NOMO-1 treated with dmso at 0.1 percent for 144 hours (cell line): ENCODE measurements at regions not wholly inside any gene's neighbourhood (a gene's known extent, or its start where the extent isn't known, plus 50 kb on each side); places are given as distances from the start of the nearest gene placed in this dataset.
"Not testable (repeated sequence)": the region's sequence is repeated elsewhere in the genome, so short reads cannot be mapped to it uniquely, and the experiment has no call there.

Experiments
- DNase-seq: peaks from one replicate; lab custom pipeline; 2025; ENCODE audit not compliant: unreplicated experiment; lab: John Stamatoyannopoulos, UW

DNA sequence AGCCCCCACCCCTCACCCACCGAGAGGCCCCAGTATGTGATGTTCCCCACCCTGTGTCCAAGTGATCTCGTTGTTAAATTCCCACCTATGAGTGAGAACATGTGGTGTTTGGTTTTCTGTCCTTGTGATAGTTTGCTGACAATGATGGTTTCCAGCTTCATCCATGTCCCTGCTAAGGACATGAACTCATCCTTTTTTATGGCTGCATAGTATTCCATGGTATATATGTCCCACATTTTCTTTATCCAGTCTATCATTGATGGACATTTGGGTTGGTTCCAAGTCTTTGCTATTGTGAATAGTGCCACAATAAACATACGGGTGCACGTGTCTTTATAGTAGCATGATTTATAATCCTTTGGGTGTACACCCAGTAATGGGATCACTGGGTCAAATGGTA is 79.2 kb downstream of the PXDC1 start:
- DNase-seq: not testable (repeated sequence)

- no peak for DNase-seq
Observed at GRCh38 chr6:3671382-3671781, 80.1 kb downstream of the PXDC1 start.

GRCh38 chr6:3670356-3670755 is 81.2 kb downstream of the PXDC1 start:
- no peak for DNase-seq

- DNase-seq: no peak
Observed at GRCh38 chr6:3669916-3670315, 81.6 kb downstream of the PXDC1 start.

GRCh38 chr6:3665608-3666007 is 85.9 kb downstream of the PXDC1 start:
- no peak for DNase-seq

GRCh38 chr6:3664625-3665041 is 86.9 kb downstream of the PXDC1 start:
- no peak for DNase-seq

- DNase-seq: no peak
Observed at GRCh38 chr6:3663811-3664210, 87.7 kb downstream of the PXDC1 start.

DNA sequence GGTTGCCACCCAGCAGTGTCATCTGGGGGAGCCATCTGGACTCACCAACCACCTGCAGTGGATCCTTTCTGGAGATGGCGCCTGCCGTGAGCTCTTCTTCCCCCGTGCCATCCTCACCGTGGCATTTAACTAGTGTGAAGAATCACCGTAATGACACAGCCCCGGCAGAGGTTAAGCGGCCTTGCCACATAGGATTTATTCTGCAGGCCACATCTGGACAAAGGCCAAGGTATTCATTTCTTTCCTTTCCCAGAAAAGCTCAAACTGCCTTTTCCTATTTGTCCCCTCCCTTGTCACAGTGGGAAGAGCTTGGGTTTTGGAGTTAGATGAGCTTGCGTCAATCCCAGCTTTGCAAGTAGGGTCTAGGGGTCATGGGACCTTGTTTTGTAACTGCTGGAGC is 88.4 kb downstream of the PXDC1 start:
- DNase-seq: no peak

- DNase-seq: no peak
Observed at GRCh38 chr6:3661390-3661789, 90.1 kb downstream of the PXDC1 start.

DNA sequence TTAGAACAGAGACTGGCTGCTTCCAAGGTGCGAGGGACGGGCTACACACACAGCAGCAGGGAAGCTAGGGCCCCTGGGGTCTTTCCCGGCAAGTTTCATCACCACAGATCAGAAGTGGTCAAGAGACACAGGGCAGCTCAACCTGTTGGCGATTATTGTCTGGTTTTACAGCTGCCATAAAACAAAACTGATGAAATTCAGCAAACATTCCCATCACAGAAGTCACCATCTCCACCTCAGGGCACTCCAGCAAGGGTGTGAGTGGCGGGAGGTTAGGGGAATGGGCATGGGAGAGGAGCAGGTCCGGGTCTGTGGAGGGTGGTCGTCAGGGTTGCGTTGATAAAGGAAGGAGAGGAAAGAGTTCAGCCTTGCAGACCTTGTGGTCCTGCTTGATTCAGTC is 91.0 kb downstream of the PXDC1 start:
- DNase-seq: no peak

DNA sequence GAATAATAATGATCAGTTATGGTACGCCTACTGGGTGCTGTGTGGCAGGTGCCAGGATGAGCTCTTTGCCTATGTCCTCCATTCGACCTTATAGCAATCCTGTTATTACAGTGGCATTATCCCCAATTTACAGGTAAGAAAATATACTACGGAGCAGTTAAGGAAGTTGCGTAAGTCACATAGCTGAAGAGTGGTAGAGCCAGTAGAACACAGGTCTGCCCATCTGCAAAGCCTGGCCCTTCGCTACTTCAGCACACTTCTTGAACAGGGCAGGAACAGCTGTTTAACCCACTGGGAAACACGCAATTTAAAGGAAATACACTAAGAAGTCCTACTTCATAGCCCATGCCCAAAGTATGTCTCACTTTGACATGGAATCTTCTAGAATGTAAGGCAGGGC is 91.8 kb downstream of the PXDC1 start:
- DNase-seq: no peak

- no peak for DNase-seq
Observed at GRCh38 chr6:3656076-3656475, 95.4 kb downstream of the PXDC1 start.

DNA sequence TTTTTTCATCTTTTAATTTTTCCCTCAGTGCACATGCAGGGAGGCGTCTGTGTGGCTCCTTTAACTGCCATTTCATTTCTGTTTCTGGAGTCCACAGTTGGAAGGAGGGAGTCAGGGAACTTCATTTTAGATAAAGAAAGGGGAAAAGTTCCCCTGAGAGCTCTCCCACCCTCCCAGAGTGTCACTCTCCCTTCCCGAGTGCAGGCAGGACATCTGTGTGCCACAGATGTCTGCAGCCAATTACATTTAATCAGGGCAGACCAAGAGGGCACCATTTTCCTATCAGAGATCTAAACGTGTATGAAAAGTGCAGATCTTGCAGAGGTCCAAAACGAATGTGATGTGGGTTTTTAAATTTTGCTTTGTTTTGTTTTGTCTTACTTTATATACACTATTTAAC is 96.6 kb downstream of the PXDC1 start:
- no peak for DNase-seq

DNA sequence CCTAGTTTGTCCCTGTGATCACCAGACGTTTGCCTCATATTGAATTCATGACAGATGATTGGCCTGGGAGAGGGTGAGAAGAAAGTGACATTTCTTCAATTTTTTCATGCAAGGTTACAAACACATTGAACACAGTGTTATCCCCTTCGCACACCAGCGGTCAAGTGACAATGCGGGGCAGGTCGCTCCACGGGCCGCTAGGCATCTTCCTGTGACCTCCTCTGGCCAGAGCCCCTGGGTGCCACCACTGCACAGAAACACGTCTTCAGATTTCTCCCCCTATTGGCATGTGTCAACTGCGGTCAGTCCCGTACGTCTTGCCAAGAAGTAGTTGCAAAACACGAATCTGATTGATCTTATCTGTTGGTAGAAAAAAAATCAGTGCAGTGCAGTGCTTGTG is 97.1 kb downstream of the PXDC1 start:
- DNase-seq: no peak

DNA sequence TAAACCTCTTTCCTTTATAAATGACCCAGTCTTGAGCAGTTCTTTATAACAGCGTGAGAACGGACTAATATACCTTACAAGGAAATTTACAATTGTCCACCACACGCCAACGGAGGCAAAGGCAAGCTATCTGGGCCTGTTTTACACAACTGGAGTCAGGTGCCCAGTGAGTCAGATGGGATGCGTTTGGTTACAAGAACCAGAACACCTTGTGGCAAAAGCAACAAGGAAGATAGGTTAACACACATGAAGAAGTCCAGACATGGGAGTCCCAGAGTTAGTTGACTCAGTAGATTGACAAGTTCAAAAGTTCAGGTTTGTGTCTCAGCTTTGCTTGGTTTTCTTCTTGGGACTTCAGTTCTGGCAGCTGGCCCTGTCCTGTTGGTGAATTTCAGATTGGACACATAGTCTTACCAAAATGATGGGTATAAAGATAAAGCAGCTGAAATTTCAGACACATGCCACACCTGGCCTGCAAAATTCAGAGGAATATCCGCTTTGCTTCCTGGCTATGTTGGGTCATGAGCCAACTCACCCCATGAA is 97.9 kb downstream of the PXDC1 start:
- DNase-seq: no peak

GRCh38 chr6:3651698-3652229 is 99.7 kb downstream of the PXDC1 start:
- DNase-seq: no peak

DNA sequence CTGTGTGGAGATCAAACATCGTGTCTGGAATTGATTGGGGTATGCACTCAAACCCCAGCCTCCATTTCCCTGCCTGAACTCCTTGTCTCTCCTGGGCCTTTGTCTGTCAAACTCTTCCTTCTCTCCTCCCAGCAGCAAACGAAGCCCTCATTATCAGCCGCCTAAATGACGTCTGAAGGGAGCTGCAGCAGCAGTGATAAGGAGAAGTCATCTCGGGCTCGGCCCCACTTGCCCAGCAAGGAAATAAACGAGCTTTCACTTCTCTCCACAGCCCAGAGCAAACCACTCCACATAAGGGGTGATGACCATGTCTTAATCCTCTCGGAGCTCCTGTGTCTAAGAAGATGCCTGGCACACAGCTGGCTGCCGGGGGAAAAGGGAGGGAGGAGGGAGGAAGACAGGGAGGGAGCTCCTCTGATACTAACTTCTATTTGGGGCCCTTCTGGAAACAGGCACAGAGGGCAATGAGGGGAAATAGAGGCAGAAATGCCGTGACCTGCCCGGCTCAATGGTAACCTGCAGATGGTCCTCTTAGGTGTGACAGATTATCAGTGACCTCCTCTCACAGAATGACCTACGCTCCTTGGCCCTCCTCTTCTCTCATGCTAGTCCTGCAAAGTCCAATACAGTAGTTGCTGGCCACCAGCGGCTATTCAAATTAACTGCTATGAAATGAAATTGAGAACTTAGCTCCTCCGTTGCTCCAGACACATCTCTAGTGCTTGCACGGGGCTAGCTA is 100.4 kb downstream of the PXDC1 start:
- DNase-seq: no peak

DNA sequence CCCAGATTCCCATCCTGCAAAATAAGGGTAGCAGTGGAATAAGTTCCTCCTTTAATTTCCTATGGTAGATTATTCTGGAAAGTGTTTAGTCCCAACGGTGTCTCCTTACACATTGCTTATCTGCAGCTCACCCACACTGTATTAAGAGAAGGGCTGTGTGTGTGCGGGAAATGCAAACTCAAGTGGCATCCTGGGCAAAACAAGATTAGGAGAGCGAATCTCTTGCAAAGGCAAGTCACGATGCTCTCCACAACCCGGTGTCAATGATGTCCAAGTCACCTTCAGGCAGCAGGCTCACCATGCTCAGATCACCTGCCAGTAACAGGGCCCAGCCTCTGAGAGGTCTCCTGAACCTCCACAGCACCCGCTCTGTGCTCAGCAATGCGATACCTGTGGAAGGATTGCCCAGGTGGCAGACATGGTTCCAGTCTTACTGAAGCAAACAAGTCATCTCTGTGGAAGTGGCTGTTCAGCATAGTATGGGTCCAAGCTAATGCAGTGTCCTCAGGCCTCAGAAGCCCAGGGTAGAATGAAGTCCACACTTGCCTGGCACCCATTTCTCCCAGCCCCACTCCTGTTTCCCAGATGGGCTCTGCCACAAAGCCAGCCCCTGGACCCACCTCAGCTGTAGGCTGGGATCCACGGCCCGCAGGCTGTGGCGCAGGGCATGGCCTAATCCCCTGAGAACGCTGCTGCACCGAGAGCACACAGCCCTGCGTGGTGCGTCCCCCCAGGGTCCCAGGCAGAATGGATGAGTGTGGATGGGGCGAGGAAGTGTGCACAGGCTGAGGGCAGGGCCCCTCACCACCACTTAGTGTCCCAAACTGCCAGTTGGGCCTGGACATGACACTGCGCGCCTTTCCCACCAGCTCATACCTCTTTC is 101.2 kb downstream of the PXDC1 start:
- DNase-seq: no peak

DNA sequence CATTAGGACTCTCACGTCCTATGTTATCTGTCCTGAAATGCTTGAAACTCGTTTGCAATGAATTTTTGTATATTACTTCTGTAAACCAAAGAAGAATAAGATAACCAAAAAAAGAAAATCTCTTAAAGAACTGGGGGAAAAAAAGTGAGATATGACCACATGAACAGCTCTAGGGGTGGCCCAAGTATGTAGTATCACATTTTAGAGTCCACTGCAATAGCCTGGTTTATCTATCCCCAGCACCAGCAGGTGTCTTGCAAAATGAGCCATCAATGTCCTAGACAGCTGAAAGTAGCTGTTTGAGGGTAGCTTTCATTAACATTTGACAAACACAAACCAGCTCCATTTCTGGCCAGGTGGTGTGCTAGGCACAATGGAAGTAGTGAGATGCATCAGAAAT is 102.8 kb downstream of the PXDC1 start:
- DNase-seq: no peak

- no peak for DNase-seq
Observed at GRCh38 chr6:3646616-3647362, 104.7 kb downstream of the PXDC1 start.

DNA sequence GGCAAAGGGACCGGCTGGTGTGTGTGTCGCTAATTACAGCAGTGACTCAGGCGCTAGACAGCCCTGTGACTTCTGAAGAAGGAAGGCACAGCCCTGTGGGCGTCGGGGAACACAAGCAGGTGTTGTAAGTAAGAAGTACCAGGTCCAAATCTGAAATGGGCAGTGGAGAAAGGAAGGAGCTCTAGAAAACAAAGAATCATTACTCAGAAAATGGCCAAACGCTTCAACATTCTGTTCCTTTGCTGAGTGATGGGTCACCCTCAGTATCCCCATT is 106.8 kb downstream of the PXDC1 start:
- no peak for DNase-seq
